A549 (cell line): ENCODE measurements at regions not wholly inside any gene's neighbourhood (a gene's known extent, or its start where the extent isn't known, plus 50 kb on each side); places are given as distances from the start of the nearest gene placed in this dataset.

Experiments used
- ATAC-seq, 2 experiments: fragments of 200-7000 bp in 1 of 2; fragments of >200 bp in 1 of 2; cut with Nextera tagmentation in 1 of 2; cut with Tn5 transposase in 1 of 2; 3 replicates each; pipeline versions ENCODE4 v1.8.0 to v1.9.1; 2018 to 2020; ENCODE audit warnings: mild to moderate bottlenecking in 1 of 2, moderate library complexity in 1 of 2
- CTCF ChIA-PET: fragments of 300-600 bp; sonication (Branson Sonifier 250); formaldehyde crosslinking; extraction: SDS; loops from one replicate; lab custom pipeline; 2021; ENCODE audit warnings: antibody characterized with exemption, inconsistent platforms; lab: Yijun Ruan, JAX
- POLR2A ChIA-PET: fragments of 350-600 bp; formaldehyde crosslinking; extraction: SDS; loops from one replicate; lab custom pipeline; 2021; ENCODE audit warnings: antibody characterized with exemption, inconsistent platforms; lab: Yijun Ruan, JAX
- DNase-seq, 2 experiments: peaks; one replicate each; pipeline versions ENCODE4 v3.0.0 to v3.0.0-alpha.2; 2011 to 2016; ENCODE audit warnings: low read depth in 1 of 2, low spot score in 1 of 2
- FAIRE-seq: peaks from 2 replicates; lab custom pipeline; 2011; peaks lifted over from hg19 to GRCh38; lab: Jason Lieb, UNC
- H3K27ac ChIP-seq, 2 experiments: fragments of >200 bp; sonication (Bioruptor Twin); formaldehyde crosslinking; 3 replicates each; pipeline ENCODE4 v1.5.1; 2016 to 2017
- H3K4me1 ChIP-seq: fragments of >200 bp; sonication (Bioruptor Twin); formaldehyde crosslinking; 3 replicates; pipeline ENCODE4 v1.6.1; 2016
- H3K4me2 ChIP-seq: fragments of >200 bp; sonication (Bioruptor Twin); formaldehyde crosslinking; 3 replicates; pipeline ENCODE4 v1.6.1; 2016
- H3K4me3 ChIP-seq: fragments of >200 bp; sonication (Bioruptor Twin); formaldehyde crosslinking; 3 replicates; pipeline ENCODE4 v1.5.1; 2016
- H3K9me3 ChIP-seq: fragments of >200 bp; sonication (Bioruptor Twin); formaldehyde crosslinking; 3 replicates; pipeline ENCODE4 v1.6.1; 2016
- ATOH8 ChIP-seq: fragments of 250-450 bp; sonication (Bioruptor Pico); IDR thresholded peaks from 2 replicates; pipeline ENCODE4 v1.5.0; 2020; ENCODE audit warnings: low read depth, mild to moderate bottlenecking, moderate library complexity
- BCL3 ChIP-seq: fragments of >200 bp; sonication (Bioruptor Twin); formaldehyde crosslinking; IDR thresholded peaks from 3 replicates; pipeline ENCODE4 v1.6.1; 2016
- CBX2 ChIP-seq: fragments of 200-600 bp; sonication (generic); IDR thresholded peaks from 2 replicates; pipeline ENCODE4 v1.6.1; 2016; ENCODE audit warnings: low read depth, mild to moderate bottlenecking, borderline replicate concordance
- CEBPB ChIP-seq, 2 experiments: fragments of >200 bp in 1 of 2; sonication (Bioruptor Twin) in 1 of 2; formaldehyde crosslinking in 1 of 2; IDR thresholded peaks; 2 replicates each; pipeline ENCODE4 v1.6.1; 2012 to 2016
- CHD4 ChIP-seq: fragments of 200-600 bp; sonication (generic); IDR thresholded peaks from 2 replicates; pipeline ENCODE4 v1.6.1; 2016; ENCODE audit warnings: antibody characterized with exemption, mild to moderate bottlenecking, borderline replicate concordance
- CTCF ChIP-seq: fragments of >200 bp; sonication (Bioruptor Twin); formaldehyde crosslinking; IDR thresholded peaks from 3 replicates; pipeline ENCODE4 v1.5.1; 2016
- ELK1 ChIP-seq: fragments of 150-350 bp; IDR thresholded peaks from 2 replicates; pipeline ENCODE4 v1.6.1; 2014; ENCODE audit warnings: low read depth, mild to moderate bottlenecking, low read length
- EP300 ChIP-seq, 2 experiments: fragments of >200 bp; sonication (Bioruptor Twin); formaldehyde crosslinking; IDR thresholded peaks; 2 replicates in 1 of 2; 3 replicates in 1 of 2; pipeline ENCODE4 v1.6.1; 2016 to 2017
- FOSL2 ChIP-seq, 2 experiments: fragments of 450-650 bp in 1 of 2; fragments of >200 bp in 1 of 2; sonication (Bioruptor Twin) in 1 of 2; formaldehyde crosslinking; IDR thresholded peaks; 2 replicates each; pipeline versions ENCODE4 v1.5.0 to v1.6.1; 2016 to 2020; ENCODE audit warnings: mild to moderate bottlenecking in 1 of 2, moderate library complexity in 1 of 2
- GATA3 ChIP-seq: IDR thresholded peaks from 2 replicates; pipeline ENCODE4 v1.6.1; 2012; ENCODE audit warnings: borderline replicate concordance
- HOXA7 ChIP-seq: fragments of 250-450 bp; sonication (Bioruptor Pico); IDR thresholded peaks from 2 replicates; pipeline ENCODE4 v1.5.0; 2020; ENCODE audit warnings: mild to moderate bottlenecking, moderate library complexity
- KDM5A ChIP-seq: fragments of 200-600 bp; sonication (generic); IDR thresholded peaks from 2 replicates; pipeline ENCODE4 v1.6.1; 2016; ENCODE audit warnings: antibody characterized with exemption, mild to moderate bottlenecking
- NFE2L2 ChIP-seq: fragments of 150-350 bp; conservative IDR thresholded peaks from 2 replicates; pipeline ENCODE4 v1.6.1; 2014; ENCODE audit warnings: low read length
- NPAS2 ChIP-seq: fragments of 250-450 bp; sonication (Bioruptor Pico); IDR thresholded peaks from 2 replicates; pipeline ENCODE4 v1.8.0; 2022; ENCODE audit warnings: mild to moderate bottlenecking, moderate library complexity, borderline replicate concordance
- POLR2AphosphoS2 ChIP-seq: conservative IDR thresholded peaks from 2 replicates; pipeline ENCODE4 v1.6.1; 2012; ENCODE audit warnings: low read length, improper control_type of control experiment, inconsistent platforms
- RAD21 ChIP-seq, 2 experiments: fragments of >200 bp in 1 of 2; sonication (Bioruptor Twin) in 1 of 2; formaldehyde crosslinking in 1 of 2; IDR thresholded peaks in 1 of 2; conservative IDR thresholded peaks in 1 of 2; 2 replicates in 1 of 2; 3 replicates in 1 of 2; pipeline ENCODE4 v1.6.1; 2012 to 2018; ENCODE audit warnings: inconsistent platforms in 1 of 2
- REST ChIP-seq: fragments of 200-600 bp; sonication (generic); IDR thresholded peaks from 2 replicates; pipeline ENCODE4 v1.6.1; 2016; ENCODE audit warnings: antibody characterized with exemption, mild to moderate bottlenecking, moderate library complexity
- RNF2 ChIP-seq: fragments of 200-600 bp; sonication (generic); IDR thresholded peaks from 2 replicates; pipeline ENCODE4 v1.6.1; 2016; ENCODE audit warnings: low read depth, mild to moderate bottlenecking, antibody characterized with exemption, moderate library complexity, borderline replicate concordance
- TP53 ChIP-seq: fragments of 250-450 bp; sonication (Bioruptor Pico); IDR thresholded peaks from 2 replicates; pipeline ENCODE4 v1.5.0; 2021; ENCODE audit warnings: mild to moderate bottlenecking, moderate library complexity
- USF2 ChIP-seq: fragments of 450-650 bp; IDR thresholded peaks from 2 replicates; pipeline ENCODE4 v1.6.1; 2014; ENCODE audit warnings: antibody characterized with exemption
- ZSCAN20 ChIP-seq: fragments of 250-450 bp; sonication (Bioruptor Pico); IDR thresholded peaks from 2 replicates; pipeline ENCODE4 v1.8.0; 2022; ENCODE audit warnings: mild to moderate bottlenecking, moderate library complexity
- WGBS: methylation state at CpG from one replicate; pipeline ENCODE4 v1.1.6; 2017; ENCODE audit errors: missing lambda C conversion rate; 5-methylcytosine and 5-hydroxymethylcytosine counted together
- TF ChIP-seq, protein P1 (sequence below): IDR thresholded peaks from 2 replicates; pipeline ENCODE4 v1.6.1; 2012; ENCODE audit warnings: low read depth, borderline replicate concordance

DNA sequence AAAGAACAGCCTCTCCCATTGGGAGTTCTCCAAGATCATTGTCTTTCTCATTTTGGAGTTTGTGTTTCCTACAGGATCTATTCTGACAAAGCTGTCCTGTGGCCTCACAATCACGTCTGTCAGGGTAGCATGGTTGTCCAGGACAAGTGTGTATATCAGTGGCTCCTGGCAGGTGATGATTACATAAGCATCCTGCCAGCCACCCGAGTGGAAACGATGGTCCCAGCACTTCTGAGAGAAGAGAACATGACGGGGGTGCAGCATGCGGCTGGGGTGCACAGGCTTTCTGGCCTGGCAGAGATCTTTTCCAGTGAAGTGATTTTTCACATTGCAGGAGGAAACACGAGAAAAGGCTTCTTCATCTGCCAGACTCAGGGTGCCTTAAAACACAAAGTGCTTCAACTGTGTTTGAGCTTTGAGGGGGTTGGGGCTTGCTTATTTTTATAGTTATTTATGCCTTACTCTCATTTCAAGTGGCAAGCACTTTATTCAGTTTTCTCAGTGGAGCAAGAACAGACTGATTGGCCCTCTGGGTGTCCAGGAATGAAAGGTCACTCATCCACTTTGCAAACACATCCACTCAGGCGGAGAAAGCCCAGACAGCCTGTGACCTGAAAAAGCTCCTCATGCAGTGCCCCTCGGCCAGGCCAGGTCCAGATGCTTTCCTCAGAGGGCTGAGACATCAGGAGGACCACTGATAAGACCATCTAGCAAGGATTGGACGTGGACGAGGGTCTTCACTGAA lies 186.0 kb downstream of the DUSP10 start:
- CTCF ChIA-PET, result interaction anchor here (1.2 kb wide), 1 partner anchor 8 kb away, joined by 4 read pairs; no protein-coding TSS in a partner anchor
- Histone ChIP-seq H3K4me3 (no peak overlapping the region), H3K4me1 (no peaks in the 10 kb centered on the region)
- POLR2A ChIA-PET, result no interaction called here
- DNase-seq, result no peak
- TF ChIP-seq TP53 (CRISPR knock-in tag), result no peak
- no peak for TF ChIP-seq RAD21 (conservative IDR thresholded peaks at IDR 0.05 in 1 of 2, IDR thresholded peaks at IDR 0.05 in 1 of 2)
- TF ChIP-seq, protein P1, sequence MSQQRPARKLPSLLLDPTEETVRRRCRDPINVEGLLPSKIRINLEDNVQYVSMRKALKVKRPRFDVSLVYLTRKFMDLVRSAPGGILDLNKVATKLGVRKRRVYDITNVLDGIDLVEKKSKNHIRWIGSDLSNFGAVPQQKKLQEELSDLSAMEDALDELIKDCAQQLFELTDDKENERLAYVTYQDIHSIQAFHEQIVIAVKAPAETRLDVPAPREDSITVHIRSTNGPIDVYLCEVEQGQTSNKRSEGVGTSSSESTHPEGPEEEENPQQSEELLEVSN, result no peak
- TF ChIP-seq CEBPB (IDR thresholded peaks at IDR 0.05), result no peak
- TF ChIP-seq CHD4, result no peak
- TF ChIP-seq CTCF, result no peak
- no peak for TF ChIP-seq ATOH8
- no peak for TF ChIP-seq HOXA7
- TF ChIP-seq CBX2, result no peak
- TF ChIP-seq NPAS2, result no peak
- TF ChIP-seq EP300 (IDR thresholded peaks at IDR 0.05), result no peak
- TF ChIP-seq RNF2, result no peak
- no peak for TF ChIP-seq ZSCAN20
- TF ChIP-seq KDM5A, result no peak
- TF ChIP-seq NFE2L2, result no peak
- TF ChIP-seq USF2, result no peak
- no peak for TF ChIP-seq ELK1
- TF ChIP-seq BCL3, result no peak
- TF ChIP-seq POLR2AphosphoS2, result no peak
- no peak for TF ChIP-seq GATA3
- TF ChIP-seq, all 56 proteins: peak for 0
- ATAC-seq (no peak), FAIRE-seq (no peak)
- H3K4me2 ChIP-seq, result no peak overlapping the region
- no peak overlapping the region for H3K27ac ChIP-seq
- no peaks in the 10 kb centered on the region for H3K9me3 ChIP-seq
- 65% methylated on average over 8 of the region's 10 CpGs for WGBS

DNA sequence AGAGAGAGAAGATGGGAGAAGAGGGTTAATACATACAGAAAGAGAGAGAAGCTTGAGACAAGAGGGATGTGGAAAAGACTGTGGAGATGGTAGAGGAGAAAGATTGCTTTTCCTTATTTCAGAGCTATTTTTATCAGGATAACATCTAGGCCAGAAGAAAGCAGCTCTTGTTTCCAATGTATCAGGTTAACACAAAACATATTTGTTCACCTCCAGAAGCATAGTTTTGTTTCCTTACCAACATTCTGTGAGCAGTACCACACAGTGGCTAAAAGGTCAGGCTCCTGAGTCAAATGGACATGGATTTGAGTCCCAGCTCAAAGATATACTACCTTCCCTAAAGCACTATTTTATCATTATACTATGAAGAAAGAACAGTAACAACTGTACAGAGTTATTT lies 185.5 kb downstream of the DUSP10 start:
- no peaks in the 10 kb centered on the region for H3K4me1 ChIP-seq
- no peaks in the 10 kb centered on the region for H3K9me3 ChIP-seq
- DNase-seq (no peak), FAIRE-seq (no peak), ATAC-seq (no peak)
- no peak overlapping the region for H3K4me3 ChIP-seq
- ChIA-PET CTCF (interaction anchor here (1.2 kb wide), 1 partner anchor 9 kb away, joined by 4 read pairs; no protein-coding TSS in a partner anchor), POLR2A (no interaction called here)
- H3K27ac ChIP-seq, result no peak overlapping the region
- H3K4me2 ChIP-seq, result no peak overlapping the region
- TF ChIP-seq REST (no peak), FOSL2 (IDR thresholded peaks at IDR 0.05) (no peak), FOSL2 (CRISPR knock-in tag; IDR thresholded peaks at IDR 0.05) (no peak)
